Peyer's patch (tissue), 4 donors: ENCODE measurements at regions not wholly inside any gene's neighbourhood (a gene's known extent, or its start where the extent isn't known, plus 50 kb on each side); places are given as distances from the start of the nearest gene placed in this dataset.

ENCODE experiments used
- DNase-seq, 3 donors: peaks; one replicate each; pipeline ENCODE4 v3.0.0-alpha.2; 2017 to 2019
- H3K27ac ChIP-seq, 4 donors: fragments of 200-600 bp; sonication (generic); one replicate each; pipeline ENCODE4 v1.5.1; 2016 to 2019
- H3K27me3 ChIP-seq, 2 donors: fragments of 200-600 bp; sonication (generic); one replicate each; pipeline ENCODE4 v1.5.1; 2019
- H3K36me3 ChIP-seq, 3 donors: fragments of 200-600 bp; sonication (generic); one replicate each; pipeline ENCODE4 v1.5.1; 2016 to 2019
- H3K4me1 ChIP-seq, 4 donors: fragments of 200-600 bp; sonication (generic); one replicate each; pipeline ENCODE4 v1.5.1; 2016 to 2019
- H3K4me3 ChIP-seq, 4 donors: fragments of 200-600 bp; sonication (generic); 1 replicate in 3 of 4; 2 replicates in 1 of 4; pipeline ENCODE4 v1.5.1; 2016 to 2019; ENCODE audit warnings: mild to moderate bottlenecking in 1 of 4
- H3K9me3 ChIP-seq, 4 donors: fragments of 200-600 bp; sonication (generic); one replicate each; pipeline ENCODE4 v1.5.1; 2016 to 2019; ENCODE audit warnings: mild to moderate bottlenecking in 1 of 4
- POLR2A ChIP-seq, 2 donors: fragments of 450-650 bp; IDR thresholded peaks; one replicate each; pipeline ENCODE4 v1.5.1; 2017; ENCODE audit warnings: antibody characterized with exemption in 2 of 2, mild to moderate bottlenecking in 2 of 2, moderate library complexity in 2 of 2
- TF ChIP-seq, protein P1 (sequence below), 6 experiments: fragments of 450-650 bp in 4 of 6; fragments of 200-600 bp in 2 of 6; sonication (generic) in 1 of 6; IDR thresholded peaks; one replicate each; pipeline ENCODE4 v1.5.1; 2017 to 2019; ENCODE audit warnings: antibody characterized with exemption in 6 of 6, mild to moderate bottlenecking in 3 of 6, moderate library complexity in 1 of 6

DNA sequence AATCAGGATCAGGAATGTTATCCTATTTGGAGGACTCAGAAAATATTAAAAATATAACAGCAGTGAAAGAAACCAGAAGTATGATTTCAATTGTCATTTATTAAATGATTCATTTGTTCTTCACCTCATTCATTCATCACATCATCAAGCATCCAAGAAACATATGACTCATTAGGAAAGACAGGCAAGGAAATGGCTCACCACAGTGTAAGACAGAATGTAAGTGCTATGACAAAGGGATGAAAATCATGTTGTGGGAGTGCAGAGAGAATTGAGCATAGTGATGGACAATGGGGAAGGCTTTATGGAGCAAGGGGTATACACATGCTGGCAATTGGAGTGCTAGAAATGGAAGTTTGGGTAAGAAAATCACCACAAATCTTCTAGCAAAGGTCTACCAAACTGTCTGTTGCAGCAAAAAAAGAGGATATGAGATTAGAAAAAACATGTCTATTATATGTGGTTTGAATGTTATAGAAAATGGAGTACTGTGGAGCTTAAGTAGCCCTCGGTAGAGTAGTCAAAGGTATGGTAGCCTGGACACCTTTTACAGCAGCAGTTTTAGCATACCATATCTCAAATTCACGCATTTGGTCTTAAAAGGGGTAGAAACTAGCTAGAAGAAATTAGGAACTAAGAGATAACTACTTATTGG is 111.1 kb upstream of the GPR149 start:
- Histone ChIP-seq H3K27ac (no peak overlapping the region), H3K27me3 (no peaks in the 10 kb centered on the region), H3K4me3 (no peak overlapping the region), H3K4me1 (no peaks in the 10 kb centered on the region), H3K9me3 (no peaks in the 10 kb centered on the region), H3K36me3 (no peaks in the 10 kb centered on the region)
- TF ChIP-seq POLR2A (IDR thresholded peaks at IDR 0.05) = no peak
- TF ChIP-seq, protein P1, sequence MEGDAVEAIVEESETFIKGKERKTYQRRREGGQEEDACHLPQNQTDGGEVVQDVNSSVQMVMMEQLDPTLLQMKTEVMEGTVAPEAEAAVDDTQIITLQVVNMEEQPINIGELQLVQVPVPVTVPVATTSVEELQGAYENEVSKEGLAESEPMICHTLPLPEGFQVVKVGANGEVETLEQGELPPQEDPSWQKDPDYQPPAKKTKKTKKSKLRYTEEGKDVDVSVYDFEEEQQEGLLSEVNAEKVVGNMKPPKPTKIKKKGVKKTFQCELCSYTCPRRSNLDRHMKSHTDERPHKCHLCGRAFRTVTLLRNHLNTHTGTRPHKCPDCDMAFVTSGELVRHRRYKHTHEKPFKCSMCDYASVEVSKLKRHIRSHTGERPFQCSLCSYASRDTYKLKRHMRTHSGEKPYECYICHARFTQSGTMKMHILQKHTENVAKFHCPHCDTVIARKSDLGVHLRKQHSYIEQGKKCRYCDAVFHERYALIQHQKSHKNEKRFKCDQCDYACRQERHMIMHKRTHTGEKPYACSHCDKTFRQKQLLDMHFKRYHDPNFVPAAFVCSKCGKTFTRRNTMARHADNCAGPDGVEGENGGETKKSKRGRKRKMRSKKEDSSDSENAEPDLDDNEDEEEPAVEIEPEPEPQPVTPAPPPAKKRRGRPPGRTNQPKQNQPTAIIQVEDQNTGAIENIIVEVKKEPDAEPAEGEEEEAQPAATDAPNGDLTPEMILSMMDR (IDR thresholded peaks at IDR 0.05) = no peak
- DNase-seq = no peak

DNA sequence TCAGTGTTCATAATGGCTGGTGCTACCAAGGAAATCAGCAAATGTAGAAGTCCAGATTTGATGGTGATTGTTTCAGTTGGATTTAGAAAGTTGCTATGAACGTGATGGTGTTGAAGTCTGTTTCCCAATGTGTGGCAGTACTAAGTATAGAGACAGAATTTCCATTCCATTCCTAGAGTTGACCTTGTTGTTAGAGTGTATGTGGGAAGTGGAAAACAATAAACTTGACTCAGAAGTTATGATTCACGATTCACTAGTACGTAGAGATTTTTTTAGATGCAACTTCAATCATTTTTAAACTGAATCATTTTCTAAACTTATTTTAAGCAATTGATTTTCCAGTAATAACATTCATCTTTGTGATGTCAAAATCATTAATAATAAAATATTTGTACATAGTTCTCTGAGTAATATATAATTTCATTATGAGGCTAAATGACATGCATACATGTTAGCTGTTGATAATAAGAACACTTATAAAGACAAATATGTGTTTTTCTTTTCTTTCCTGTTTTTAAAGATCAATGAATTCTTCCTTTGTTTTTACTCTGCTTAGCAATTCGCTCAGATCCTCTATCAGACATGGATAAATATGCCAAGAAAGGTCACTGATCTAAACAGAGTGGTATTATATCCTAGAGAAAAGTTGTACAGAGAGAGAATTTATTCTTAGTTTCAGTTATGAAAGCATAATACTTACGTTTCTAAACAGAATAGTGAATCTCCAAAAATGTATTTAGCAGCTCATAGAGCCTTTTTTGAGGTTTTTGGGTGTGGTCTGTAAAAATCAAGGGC is 108.8 kb upstream of the GPR149 start:
- Histone ChIP-seq H3K27ac (no peak overlapping the region), H3K27me3 (no peaks in the 10 kb centered on the region), H3K4me1 (no peaks in the 10 kb centered on the region), H3K9me3 (no peaks in the 10 kb centered on the region), H3K36me3 (no peaks in the 10 kb centered on the region), H3K4me3 (no peak overlapping the region)
- no peak for DNase-seq
- no peak for TF ChIP-seq POLR2A (IDR thresholded peaks at IDR 0.05)
- TF ChIP-seq, protein P1 (IDR thresholded peaks at IDR 0.05) = no peak

DNA sequence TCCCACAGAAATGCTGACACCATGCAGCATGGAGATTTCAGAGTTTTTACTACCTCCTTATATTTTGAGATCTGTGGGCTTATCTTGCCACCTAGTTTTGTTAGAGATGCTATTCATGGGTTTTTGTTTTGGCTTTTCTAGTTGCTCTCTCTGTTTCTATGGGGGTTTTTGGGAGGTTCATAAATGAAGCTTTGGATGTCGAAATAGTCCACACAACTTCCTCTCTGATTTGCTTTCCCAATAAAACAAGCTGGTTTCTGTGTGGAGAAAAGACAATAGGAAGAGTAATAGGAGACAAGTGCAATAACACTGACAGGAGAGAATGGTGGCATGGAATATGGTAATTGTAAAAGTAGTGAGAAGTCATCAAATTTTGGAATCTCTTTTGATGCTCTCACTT is 106.8 kb upstream of the GPR149 start:
- no peaks in the 10 kb centered on the region for H3K27me3 ChIP-seq
- H3K36me3 ChIP-seq = no peaks in the 10 kb centered on the region
- TF ChIP-seq, protein P1 (IDR thresholded peaks at IDR 0.05) = no peak
- no peak for TF ChIP-seq POLR2A (IDR thresholded peaks at IDR 0.05)
- H3K9me3 ChIP-seq = no peaks in the 10 kb centered on the region
- no peaks in the 10 kb centered on the region for H3K4me1 ChIP-seq
- no peak overlapping the region for H3K4me3 ChIP-seq
- H3K27ac ChIP-seq = no peak overlapping the region
- DNase-seq = no peak

DNA sequence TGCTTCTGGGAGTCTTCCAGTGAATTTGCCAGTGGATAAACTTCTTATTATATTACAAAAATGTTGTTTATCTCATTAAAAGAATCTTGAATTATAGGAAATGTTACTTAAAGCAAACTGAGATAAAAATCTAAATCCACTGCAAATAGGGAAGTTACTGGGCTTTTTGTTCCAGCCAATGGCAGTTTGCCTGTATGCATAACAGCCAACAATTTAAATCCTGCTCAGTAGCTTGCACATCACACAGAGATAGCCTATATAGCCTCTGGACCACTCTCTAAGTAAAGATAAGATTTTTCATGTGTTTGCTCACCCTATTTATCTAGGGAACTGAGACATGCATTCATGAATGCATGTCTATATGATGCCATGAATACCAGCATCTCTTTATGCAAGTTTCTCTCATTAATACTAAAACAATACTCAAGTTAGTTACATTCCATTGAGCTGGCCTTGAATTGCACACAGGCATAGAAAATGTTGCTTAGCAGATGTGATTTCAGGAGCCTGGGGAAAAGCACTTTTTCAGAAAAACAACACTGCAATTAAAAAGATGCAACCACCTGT is 92.1 kb upstream of the GPR149 start:
- H3K4me1 ChIP-seq = no peaks in the 10 kb centered on the region
- DNase-seq = no peak
- H3K36me3 ChIP-seq = no peaks in the 10 kb centered on the region
- H3K27me3 ChIP-seq = no peaks in the 10 kb centered on the region
- no peak overlapping the region for H3K27ac ChIP-seq
- H3K4me3 ChIP-seq = no peak overlapping the region
- no peak for TF ChIP-seq POLR2A (IDR thresholded peaks at IDR 0.05)
- TF ChIP-seq, protein P1 (IDR thresholded peaks at IDR 0.05) = no peak
- no peaks in the 10 kb centered on the region for H3K9me3 ChIP-seq

DNA sequence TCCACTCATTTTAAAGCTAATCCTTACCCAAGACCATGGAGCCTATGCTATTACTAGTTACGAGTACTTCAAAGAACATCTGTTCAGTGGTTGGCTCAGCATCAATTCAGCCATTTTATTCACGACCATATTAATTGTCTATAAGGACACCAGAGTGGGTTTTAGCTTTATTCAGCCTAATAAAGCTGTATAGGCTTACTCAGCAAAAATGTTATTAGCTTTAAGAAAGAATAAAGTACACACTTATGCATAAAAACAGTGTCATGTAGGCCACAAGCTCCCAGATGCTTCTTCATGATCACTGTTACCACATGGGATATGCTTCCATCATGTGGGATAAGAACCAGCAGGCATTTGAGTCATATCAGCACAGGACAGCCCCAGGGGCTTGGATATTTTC is 87.4 kb upstream of the GPR149 start:
- Histone ChIP-seq H3K27ac (no peak overlapping the region), H3K27me3 (no peaks in the 10 kb centered on the region), H3K4me1 (no peaks in the 10 kb centered on the region), H3K9me3 (no peaks in the 10 kb centered on the region), H3K4me3 (no peak overlapping the region), H3K36me3 (no peaks in the 10 kb centered on the region)
- no peak for TF ChIP-seq POLR2A (IDR thresholded peaks at IDR 0.05)
- TF ChIP-seq, protein P1 (IDR thresholded peaks at IDR 0.05) = no peak
- DNase-seq = no peak
